ENCODE measurements at regions not wholly inside any gene's neighbourhood (a gene's known extent, or its start where the extent isn't known, plus 50 kb on each side); places are given as distances from the start of the nearest gene placed in this dataset.

DNA sequence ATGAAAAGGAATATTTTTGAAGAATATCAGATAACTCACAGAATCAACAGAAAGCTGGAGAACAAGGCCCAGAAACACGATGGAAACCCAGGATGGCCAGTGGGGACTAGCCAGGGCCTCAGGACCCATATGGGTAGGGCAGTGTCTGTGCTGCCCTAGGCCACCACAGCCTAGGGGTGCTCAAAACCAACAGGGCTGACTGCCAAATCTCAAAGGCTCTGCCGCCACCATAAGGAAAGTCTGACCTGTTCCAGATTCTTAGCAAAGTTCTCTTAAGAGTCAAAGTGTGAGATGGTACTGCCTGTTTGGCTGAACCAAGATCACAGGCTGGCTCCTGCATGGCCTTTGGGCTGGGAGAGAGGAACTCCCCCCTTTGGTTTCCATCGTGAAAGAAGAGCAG is 164.7 kb upstream of the CTTNBP2NL start:
- DNase-seq, result no peak

DNA sequence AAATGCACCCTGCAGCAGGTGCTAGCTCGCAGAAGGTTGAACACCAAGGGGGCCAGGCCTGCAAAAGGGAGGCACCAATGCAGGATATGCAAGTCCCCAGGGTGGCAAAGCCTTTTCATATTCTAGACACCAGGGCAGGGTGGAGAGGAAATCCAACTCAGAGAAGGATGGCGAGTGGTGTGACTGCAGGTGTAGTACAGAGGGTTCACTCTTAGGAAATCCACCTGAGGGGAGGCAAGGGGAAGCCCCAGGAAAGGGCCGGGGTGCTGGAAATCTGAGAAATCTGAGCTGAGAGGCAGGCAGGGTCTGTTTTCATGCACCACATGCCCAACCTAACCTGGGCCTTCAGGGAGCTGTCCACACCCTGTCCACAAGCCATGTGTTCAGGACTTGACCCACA is 163.2 kb upstream of the CTTNBP2NL start:
- DNase-seq, result no peak

DNA sequence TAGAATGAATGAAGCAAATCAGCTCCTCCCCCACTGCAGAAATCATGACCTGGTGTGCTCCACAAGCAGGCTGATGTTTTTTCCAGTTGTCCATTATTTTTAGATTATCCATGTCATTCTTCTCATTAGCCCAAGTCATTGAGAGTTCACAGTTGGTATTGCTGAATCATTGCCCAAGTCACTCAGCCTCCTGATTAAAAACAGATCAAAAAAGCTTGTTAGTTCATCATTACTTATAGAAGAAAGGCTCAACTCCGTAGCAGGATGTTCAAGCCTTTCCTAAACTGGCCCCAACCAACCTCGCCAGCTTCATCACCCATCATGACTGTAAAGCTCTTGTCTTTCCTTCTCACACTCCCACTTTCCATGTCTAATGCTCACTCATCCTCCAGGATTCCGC is 161.3 kb upstream of the CTTNBP2NL start:
- no peak for DNase-seq

DNA sequence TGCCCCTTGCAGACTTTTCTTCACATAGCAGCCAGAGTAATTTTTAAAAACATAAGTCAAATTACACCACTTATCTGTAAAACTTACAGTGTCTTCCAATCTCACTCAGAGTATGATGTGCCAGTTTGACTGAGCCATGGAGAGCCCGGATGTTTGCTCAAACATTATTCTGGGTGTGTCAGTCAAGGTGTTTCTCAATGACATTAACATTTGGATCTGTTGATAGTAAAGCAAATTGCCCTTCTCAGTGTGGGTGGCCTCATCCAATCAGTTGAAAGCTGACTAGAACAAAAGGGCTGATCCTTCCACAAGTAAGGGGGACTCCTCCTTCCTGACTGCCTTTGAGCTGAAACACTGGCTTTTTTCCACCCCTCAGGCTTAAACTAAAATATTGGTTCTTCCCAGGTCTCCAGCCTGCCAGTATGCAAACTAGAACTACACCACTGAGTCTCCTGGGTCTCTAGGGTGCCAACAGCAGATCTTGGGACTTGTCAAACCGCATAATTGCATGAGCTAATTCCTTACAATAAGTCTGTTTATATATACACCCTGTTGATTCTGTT is 157.9 kb upstream of the CTTNBP2NL start:
- no peak for DNase-seq

DNA sequence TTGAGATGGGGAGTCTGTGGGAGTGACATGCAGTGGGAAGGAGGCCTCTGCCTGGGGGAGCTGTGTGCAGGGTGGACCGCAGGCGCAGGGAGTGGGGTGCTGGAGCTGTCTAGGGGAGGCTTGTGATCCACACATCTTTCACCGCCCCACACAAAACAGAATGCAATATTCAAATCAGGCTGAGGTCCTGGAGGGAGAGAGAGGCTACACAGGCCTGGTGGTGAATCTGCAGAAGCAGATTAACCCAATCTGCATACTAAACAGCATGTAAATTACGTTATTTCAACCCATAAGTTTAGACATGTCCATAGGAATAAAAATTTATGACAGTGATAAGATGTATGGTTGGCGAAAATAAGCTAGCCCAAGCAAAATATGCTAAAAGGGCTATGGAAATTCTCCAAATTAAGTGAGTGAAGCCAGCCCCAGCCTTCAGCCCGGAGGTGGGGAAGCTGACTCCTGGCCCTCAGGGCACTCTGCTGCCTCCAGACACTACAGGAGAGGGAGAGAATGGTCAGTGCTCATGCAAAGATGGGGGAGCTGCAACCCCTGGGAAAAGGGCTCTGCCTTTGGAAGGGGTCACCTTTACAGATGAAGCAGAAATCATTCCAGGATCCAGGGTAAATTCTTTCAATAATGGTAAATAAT is 156.2 kb upstream of the CTTNBP2NL start:
- no peak for DNase-seq

DNA sequence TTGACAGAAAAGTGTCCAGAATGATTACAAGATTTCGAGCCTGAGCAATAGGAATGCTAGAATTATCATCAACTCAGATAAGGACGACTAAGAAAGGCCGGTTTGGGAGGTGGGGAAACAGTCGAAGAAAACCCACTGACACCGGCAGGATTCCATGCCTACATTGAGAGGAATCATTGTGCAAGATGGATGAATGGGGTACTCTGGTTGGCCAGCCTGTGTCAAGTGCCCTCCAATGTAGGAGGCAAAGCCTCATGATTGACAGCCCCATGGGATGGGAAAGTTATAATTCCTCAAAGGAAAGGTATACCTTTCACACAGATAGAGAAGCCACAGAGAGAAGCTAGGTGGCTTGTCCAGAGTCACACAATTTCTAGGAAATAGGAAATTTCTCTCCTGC is 153.5 kb upstream of the CTTNBP2NL start:
- no peak for DNase-seq

DNA sequence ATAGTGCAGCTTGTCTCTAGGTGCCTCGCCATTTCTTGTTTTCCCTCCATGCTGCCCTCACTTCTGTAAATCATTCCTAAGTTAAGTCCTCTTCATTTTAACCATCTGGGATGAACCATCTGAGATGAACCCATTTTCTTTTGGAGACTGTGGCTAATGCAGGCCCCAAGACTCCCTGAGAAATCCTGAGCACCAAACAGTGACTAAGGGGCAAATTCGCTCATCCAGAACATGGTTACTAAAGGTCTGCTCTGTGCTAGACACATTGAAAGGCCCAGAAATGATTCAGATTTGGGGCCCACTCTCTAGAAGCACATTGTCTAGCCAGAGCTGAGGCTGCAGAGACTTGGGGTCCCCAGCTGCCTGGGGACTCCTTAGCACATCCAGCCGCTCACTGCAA is 151.9 kb upstream of the CTTNBP2NL start:
- no peak for DNase-seq

DNA sequence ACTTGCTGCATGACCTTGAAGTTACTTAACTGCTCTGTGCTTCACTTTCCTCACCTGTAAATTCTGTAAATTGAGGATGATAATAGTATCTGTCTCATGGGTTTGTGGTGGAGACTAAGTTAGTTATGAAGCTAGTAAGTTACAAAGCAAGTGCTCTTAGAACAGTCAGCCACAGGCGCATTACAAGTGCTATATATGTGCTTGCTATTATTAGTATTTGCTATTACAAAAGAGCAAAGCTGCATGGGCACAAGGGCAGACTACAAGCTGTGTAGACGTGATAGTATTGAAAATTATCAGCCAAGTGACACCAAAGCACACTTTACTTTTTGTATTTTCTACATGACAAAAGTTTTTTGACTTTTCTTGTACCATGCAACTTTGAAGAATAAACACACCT is 150.9 kb upstream of the CTTNBP2NL start:
- DNase-seq, result no peak

DNA sequence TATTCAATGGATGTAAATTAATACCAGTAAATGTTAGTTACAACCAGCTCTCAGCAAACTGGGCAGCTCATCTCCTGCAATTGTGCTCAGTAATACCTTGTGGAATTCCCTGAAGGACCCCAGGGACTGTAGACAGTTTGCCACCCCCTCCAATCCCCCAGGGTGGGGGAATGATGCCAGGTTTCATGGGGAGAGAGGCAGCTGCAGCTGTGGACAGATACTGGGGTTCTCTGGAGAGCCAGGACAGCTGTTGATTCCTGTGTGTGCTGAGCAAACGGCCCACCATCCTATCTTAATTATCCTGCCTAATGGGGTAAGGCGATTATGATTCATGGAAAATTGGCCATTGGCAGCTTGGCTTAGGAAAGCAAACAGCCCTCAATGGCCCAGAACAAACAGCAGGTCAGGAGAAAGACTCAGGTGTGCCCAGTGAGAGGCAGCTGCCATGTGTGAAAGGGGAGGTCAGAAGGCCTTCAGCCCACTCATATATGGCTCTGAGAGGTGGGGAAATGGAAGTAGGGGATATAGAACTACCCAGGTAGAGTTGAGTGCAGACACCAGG is 148.9 kb upstream of the CTTNBP2NL start:
- no peak for DNase-seq

DNA sequence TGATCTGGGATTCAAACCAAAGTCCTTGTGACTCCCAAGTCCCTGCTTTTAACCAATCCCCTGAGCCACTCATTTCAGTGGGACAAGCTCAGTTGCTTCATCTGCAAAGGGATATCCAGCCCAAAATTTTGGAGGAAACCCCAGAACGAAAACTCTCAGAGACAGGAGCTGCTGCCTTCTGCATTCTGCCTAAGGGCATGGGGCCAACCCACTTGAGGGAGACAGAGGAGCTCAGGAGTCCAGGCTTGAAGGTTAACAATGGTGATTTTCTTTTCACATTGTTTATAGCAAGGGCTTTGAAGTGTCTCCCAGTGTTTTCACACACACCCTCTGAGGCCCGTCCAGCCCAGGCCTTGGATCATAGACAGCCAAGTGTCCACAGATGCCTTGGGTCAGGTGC is 148.1 kb upstream of the CTTNBP2NL start:
- DNase-seq, result no peak

DNA sequence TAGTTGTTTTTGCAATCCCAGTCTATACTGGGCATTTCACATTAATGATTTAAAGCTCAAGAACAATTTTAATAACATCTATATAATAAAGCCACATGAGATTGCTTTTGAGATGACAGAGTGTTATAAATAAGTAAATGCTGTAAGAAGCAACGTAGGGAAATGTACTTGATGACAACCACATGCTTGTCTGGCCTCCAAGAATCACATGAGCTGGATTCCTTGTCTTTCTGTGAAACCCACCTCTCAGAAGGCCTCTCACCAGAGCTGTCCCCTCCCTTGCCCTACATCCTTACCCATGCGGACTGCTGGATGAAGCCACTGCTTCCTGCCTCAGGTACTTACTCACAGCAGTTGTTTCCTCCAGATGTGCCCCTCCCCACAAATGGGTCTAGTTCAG is 145.1 kb upstream of the CTTNBP2NL start:
- no peak for DNase-seq

DNA sequence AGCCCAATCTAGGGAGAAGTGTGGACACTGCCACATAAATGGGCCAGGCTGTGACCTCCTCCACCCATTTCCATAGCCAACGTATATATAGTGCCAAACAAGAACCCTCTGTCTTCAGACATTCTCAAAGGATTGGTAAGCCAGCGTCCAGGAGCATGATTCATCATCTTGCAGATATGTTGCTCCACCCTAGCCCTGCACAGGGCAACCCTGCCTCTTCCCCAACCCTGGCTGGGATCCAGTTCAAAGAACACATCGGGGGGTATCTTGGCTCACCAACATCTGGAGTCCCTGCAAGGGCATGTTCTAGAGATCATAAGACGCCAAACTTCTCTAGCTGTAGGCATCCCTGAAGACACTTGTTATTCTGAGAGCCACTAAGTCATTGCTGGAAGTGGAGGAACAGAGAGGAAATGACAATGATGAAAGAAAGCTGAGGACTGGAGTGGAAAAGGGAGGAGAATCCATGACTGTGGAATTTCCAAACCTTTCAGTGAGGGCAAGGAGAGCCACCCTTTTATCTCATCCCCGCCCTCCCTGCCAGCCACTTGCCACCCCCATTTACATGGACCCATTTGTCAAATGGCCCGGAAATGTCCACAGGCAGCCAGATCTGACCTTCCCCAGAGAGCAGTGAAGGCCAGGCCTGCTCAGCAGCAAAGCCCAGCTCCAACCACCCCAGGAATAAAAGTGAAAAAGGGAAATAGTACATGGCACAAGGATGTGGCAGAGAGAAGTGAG is 144.1 kb upstream of the CTTNBP2NL start:
- no peak for DNase-seq

DNA sequence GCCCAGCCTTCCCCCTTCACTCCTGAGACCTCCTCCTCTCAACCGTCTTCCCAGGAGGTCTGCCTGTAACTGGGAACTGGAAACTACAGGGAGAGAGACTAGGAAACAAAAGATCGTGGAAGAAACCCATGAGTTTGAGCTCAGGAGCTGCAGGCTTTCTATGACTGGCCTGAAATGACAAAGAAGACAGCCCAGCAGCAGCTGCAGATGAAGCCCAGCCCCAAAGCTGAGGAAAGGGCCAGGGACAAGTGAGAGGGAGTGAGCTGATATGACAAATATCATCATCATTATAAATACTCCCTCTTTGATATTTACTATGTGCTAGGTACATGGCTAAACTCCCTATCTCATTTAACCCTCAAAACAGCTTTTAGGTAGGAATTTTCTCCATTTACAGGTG is 142.6 kb upstream of the CTTNBP2NL start:
- no peak for DNase-seq

DNA sequence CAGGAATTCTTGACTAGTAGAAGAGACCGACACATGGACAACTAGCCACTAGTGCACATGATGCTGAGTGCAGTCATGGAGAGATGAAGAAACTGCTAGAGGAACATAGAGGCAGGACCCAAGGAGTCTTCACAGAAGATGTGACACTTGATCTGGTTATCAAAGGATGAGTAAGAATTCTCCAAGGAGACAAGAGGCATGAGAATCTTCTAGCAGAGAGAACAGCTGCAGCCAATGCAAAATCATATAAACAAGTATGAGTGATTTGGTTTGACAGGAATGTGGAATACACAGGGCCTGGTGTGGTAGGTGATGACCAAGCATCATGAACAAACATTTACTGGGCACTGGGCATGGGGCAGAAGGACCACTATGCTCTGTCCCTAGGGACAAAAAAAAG is 140.9 kb upstream of the CTTNBP2NL start:
- DNase-seq, result no peak

DNA sequence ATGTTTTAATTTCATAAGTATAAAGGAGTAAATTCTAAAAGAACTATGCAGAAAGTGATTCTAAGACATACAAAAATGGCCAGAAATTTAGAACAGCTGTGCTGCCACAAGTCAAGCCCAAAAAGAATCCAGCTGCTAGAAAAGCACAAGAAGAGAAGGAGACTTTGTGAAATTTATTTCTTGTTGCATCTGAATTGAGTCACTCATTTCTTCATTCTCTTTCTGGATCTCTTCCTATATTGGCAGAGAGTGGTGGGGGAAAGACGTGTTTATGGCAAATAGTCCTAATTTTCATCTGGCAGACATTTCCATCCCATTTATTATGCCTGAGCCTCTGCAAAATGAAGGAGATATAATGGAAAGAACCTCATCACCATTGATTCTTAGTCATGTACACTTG is 139.6 kb upstream of the CTTNBP2NL start:
- no peak for DNase-seq

DNA sequence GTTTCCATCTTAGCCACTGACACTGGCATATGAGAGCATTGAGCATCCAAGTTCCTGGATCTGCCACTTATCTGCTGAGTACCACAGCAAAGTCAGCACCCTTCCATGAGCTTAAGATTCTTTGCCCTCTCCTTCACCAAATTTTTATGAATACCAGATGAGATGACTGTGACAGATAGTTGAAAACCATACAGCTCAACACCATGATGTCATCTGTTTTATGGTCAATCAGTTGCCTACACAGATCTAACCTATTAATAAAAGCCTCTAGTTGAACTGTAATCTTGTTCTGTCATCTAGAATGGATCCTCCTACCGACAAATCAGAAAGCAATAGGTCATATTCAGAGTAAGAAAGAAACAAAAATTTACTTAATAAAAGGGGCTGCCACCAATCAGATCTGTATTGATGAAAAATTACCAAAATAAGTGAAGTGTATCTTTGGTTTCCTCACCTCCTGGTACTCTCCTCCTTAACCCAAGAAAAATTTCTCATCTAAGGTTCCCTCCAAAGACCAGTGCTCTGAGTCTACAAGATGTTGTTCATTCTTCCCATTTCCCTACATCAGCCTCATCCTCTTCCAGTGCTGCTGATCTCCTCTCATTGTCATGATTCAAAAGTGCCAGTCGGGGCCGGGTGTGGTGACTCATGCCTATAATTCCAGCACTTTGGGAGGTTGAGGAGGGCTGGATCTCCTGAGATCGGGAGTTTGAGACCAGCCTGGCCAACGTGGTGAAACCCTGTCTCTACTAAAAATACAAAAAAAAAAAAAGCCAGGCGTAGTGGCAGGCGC is 138.8 kb upstream of the CTTNBP2NL start:
- DNase-seq, result no peak

DNA sequence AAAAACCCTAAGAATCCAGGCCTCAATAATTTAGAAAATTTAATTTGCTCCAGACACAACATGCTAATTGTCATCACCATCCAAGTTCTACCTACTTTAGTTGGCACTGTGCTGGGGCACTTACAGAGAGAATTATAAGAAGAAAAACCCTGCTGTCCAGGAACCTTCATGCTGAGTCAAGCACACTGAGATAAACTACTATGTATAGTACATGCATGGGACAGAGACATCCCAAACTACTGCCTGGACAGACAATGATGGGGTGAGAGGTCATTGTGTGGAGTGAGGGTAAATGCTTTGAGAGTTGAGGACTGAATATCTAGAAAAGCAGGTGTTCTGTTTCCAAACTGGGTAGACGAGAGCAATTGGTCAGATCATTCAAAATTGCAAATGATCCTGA is 135.3 kb upstream of the CTTNBP2NL start:
- no peak for DNase-seq

DNA sequence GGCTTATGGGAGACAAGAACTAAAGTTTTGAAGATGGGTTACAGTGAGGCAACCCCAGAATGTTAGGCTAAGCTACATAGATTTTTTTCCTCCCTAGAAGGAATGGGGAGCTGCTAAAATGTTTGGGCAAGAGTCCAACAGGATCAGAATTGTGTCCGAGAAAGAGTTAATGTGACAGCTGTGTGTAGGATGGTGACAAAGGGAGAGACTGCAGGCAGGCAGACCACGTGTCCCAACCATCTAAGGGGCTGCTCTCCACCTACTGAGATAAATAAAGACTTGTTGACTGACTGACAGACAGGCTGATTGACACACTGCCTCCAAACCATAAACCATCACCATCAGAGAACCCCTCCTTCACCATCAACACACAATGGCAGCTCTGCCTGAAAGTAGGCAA is 133.7 kb upstream of the CTTNBP2NL start:
- DNase-seq, result no peak

DNA sequence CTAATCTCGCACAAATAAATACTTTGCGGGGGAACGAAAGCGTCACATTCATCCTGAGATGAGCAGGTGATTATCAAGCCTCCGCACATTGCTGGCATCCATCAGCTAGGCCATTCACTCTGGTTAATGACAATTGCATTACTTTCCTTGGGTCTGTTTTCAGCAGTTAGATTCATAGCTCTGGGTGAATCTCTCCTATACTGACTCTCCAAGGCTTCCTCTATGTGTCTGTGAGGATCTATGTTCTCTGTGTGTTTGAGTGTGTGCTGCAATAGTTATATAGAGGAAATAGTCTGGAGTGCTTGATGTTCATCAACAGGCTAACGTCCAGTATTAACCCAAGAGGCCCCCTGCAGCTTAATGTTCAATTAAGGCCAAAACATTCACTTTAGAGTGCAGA is 133.0 kb upstream of the CTTNBP2NL start:
- no peak for DNase-seq

DNA sequence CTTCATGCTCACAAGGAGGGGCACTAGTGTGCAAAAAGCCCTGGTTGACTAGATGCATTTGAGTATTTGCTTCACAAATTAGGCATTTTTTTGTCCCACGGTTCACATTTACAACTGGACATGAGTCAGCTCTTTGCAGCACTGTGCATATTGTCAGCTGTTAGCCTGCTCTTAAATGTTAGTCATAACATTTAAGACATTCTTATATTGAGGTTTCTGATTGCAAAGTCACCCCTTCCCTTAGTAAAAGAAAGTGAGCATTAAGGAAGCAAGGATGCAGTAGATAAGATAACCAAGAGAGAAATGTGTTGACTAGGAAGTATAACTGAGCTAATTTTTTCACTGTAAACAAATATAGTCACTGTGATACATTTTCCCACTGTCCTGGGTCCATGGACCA is 132.6 kb upstream of the CTTNBP2NL start:
- no peak for DNase-seq

DNA sequence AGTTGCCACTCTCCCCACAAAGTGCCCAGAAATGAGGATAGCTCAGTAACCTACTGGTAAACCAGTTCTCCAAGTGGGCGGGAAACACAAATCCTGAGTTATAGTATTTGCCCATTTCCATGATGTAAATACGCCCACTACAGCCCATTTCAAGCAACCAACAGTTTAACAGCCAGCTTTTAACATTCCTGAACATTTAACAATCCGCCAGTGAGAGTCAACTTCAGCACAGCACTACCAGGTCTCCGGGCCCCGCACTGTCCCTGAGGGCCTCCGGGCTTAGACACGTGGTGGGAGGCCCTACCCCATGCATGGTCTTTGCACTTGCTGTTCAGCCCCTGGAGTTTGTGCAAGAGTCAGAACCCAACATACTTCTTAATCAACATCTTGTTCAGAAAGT is 132.0 kb upstream of the CTTNBP2NL start:
- no peak for DNase-seq

DNA sequence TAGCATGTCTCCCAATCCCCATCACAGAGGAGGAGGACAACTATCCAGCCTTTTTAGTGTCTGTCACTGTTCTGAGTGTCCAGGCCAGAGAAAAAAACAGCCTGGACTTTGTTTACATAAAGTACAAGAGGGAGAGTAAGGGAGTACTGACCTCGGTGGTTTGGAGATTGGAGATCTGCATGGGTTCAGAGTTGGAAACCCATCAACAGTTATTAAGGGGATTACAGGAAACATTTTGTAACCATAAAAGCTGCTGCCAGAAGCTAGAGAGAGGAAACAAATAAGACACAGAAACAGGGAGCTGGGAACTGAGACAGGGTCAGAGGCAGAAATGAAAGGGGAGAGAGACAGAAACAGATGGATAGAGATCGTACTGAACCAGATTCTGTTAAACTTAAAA is 131.5 kb upstream of the CTTNBP2NL start:
- no peak for DNase-seq

DNA sequence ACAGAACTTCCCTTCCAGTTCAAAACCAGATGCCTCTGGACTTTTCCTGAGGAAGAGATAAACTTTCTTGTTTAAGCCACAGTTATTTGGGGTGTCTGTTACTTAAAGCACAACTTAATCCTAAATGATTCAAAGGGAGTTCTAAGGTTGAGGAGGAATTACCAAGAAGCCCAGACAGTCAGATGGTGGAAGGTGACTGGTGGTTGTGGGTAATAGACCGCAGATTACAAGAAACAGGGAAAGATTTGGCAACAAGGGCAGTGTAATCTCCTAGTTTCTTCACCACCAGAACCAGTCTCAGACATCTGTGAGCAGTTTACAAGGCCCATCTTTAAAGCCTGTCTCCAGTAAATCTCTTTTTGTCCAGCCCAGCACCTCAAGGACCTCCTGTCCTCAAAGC is 130.1 kb upstream of the CTTNBP2NL start:
- no peak for DNase-seq

DNA sequence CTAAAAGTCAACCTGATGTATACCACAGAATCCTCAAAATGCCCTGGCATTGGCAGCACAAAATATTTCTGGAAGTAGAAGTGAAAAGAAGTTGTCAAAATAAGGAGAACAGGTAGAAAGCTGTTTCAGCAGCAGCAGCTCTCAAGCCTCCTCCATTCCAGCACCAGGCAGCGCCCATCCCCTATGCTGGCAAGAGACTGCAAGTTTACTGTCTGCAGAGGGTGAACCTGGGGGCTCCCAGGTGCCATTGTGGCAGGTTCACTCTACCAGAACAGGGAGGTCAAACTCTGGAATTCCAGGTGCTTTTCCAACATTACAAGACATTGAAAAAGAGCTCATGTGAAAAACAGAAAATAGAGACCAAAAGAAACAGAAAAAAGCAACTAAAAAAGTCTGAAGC is 128.8 kb upstream of the CTTNBP2NL start:
- DNase-seq, result no peak

Measured in CD4-positive, alpha-beta T cell treated with Interleukin-4 for 1 hour (primary cell).